T-cell (primary cell): ENCODE measurements at regions not wholly inside any gene's neighbourhood (a gene's known extent, or its start where the extent isn't known, plus 50 kb on each side); places are given as distances from the start of the nearest gene placed in this dataset.
"Not testable (repeated sequence)": the region's sequence is repeated elsewhere in the genome, so short reads cannot be mapped to it uniquely, and the experiment has no call there.

ENCODE experiments used
- ATAC-seq, 4 experiments: fragments of 200-7000 bp in 3 of 4; fragments of 150-1000 bp in 1 of 4; cut with Tn5 transposase; replicated peaks in 1 of 4; 1 replicate in 3 of 4; 2 replicates in 1 of 4; pipeline ENCODE4 v1.10.0; 2021; ENCODE audit warnings: moderate library complexity in 3 of 4, mild to moderate bottlenecking in 2 of 4, moderate number of reproducible peaks in 1 of 4
- CTCF ChIA-PET, 2 donors: fragments of 300-600 bp; sonication (Branson Sonifier 250); formaldehyde crosslinking; loops; one replicate each; lab custom pipeline; 2022; ENCODE audit warnings: antibody characterized with exemption in 2 of 2; lab: Charles Lee
- POLR2A ChIA-PET, 2 donors: fragments of 300-600 bp; sonication (Branson Sonifier 250); formaldehyde crosslinking; loops; one replicate each; lab custom pipeline; 2022; ENCODE audit warnings: antibody characterized with exemption in 2 of 2; lab: Charles Lee
- DNase-seq, 35 experiments: peaks; one replicate each; pipeline versions ENCODE4 v3.0.0 to v3.0.0-alpha.2; 2013 to 2023
- H3K27ac ChIP-seq: one replicate; pipeline ENCODE4 v1.5.1; 2013; ENCODE audit warnings: low read length
- H3K27me3 ChIP-seq, 2 experiments: replicated peaks in 1 of 2; 1 replicate in 1 of 2; 2 replicates in 1 of 2; pipeline versions ENCODE4 v1.6.1 to v1.7.0; 2013; ENCODE audit warnings: low read length in 1 of 2, mixed read lengths in 1 of 2; ENCODE audit not compliant: control insufficient read depth in 2 of 2, insufficient read depth in 2 of 2; ENCODE audit errors: extremely low read depth in 1 of 2
- H3K36me3 ChIP-seq, 2 donors: 1 replicate in 1 of 2; 2 replicates in 1 of 2; pipeline versions ENCODE4 v1.6.1 to v1.7.0; 2013; ENCODE audit warnings: low read length in 1 of 2; ENCODE audit not compliant: control insufficient read depth in 2 of 2, insufficient read depth in 1 of 2; ENCODE audit errors: extremely low read depth in 1 of 2
- H3K4me1 ChIP-seq, 2 experiments: 1 replicate in 1 of 2; 2 replicates in 1 of 2; pipeline versions ENCODE4 v1.6.1 to v1.7.0; 2013; ENCODE audit warnings: low read length in 2 of 2, mixed read lengths in 1 of 2; ENCODE audit not compliant: insufficient read depth in 2 of 2, control insufficient read depth in 1 of 2; ENCODE audit errors: extremely low read depth in 1 of 2
- H3K4me3 ChIP-seq, 2 donors: 1 replicate in 1 of 2; 2 replicates in 1 of 2; pipeline versions ENCODE4 v1.5.1 to v1.7.0; 2013; ENCODE audit warnings: mild to moderate bottlenecking in 2 of 2, low read length in 1 of 2, moderate library complexity in 1 of 2; ENCODE audit not compliant: control insufficient read depth in 1 of 2; ENCODE audit errors: extremely low read depth in 1 of 2
- H3K9me3 ChIP-seq: 2 replicates; pipeline ENCODE4 v1.7.0; 2013
- H3K27ac Mint-ChIP-seq, 2 donors: one replicate each; pipeline ENCODE4 v1.8.0; 2020 to 2021; ENCODE audit warnings: mild to moderate bottlenecking in 2 of 2, mixed read lengths in 2 of 2
- H3K27me3 Mint-ChIP-seq, 2 donors: one replicate each; pipeline ENCODE4 v1.8.0; 2021 to 2022; ENCODE audit warnings: mixed read lengths in 2 of 2
- H3K36me3 Mint-ChIP-seq: one replicate; pipeline ENCODE4 v1.8.0; 2021; ENCODE audit warnings: mixed read lengths
- H3K4me1 Mint-ChIP-seq, 3 donors: one replicate each; pipeline ENCODE4 v1.8.0; 2020 to 2022; ENCODE audit warnings: mixed read lengths in 3 of 3, mild to moderate bottlenecking in 1 of 3
- H3K4me3 Mint-ChIP-seq, 3 donors: one replicate each; pipeline ENCODE4 v1.8.0; 2020 to 2022; ENCODE audit warnings: mild to moderate bottlenecking in 3 of 3, mixed read lengths in 3 of 3, moderate library complexity in 3 of 3
- H3K9me3 Mint-ChIP-seq, 3 donors: one replicate each; pipeline ENCODE4 v1.8.0; 2020 to 2022; ENCODE audit warnings: mixed read lengths in 3 of 3
- WGBS: methylation state at CpG from one replicate; pipeline ENCODE4 v1.1.5; 2013; ENCODE audit warnings: missing lambda C conversion rate; ENCODE audit not compliant: insufficient coverage; 5-methylcytosine and 5-hydroxymethylcytosine counted together

- ATAC-seq (no peak), DNase-seq (no peak)
- Mint-ChIP-seq H3K36me3 (no peaks in the 10 kb centered on the region), H3K9me3 (no peaks in the 10 kb centered on the region), H3K27ac (no peak overlapping the region), H3K27me3 (peaks cover 13 to 18% of the 10 kb centered on the region in 2 donors), H3K4me1 (no peaks in the 10 kb centered on the region), H3K4me3 (no peak overlapping the region)
- no peaks in the 10 kb centered on the region for H3K4me1 ChIP-seq
- CTCF ChIA-PET = no interaction called here
- no peaks in the 10 kb centered on the region for H3K9me3 ChIP-seq
- no peak overlapping the region for H3K4me3 ChIP-seq
- no peaks in the 10 kb centered on the region for H3K27me3 ChIP-seq
- no CpG with 5 or more reads among the region's 1 CpG for WGBS
- H3K27ac ChIP-seq = no peak overlapping the region
- no peaks in the 10 kb centered on the region for H3K36me3 ChIP-seq
- POLR2A ChIA-PET = no interaction called here
These were observed 116.3 kb downstream of the APIP start for GRCh38 chr11:34799848-34800247.

- H3K9me3 ChIP-seq = no peaks in the 10 kb centered on the region
- ATAC-seq (no peak), DNase-seq (no peak)
- Mint-ChIP-seq H3K4me3 (no peak overlapping the region), H3K27ac (no peak overlapping the region), H3K4me1 (no peaks in the 10 kb centered on the region), H3K36me3 (no peaks in the 10 kb centered on the region), H3K27me3 (peaks cover 13 to 18% of the 10 kb centered on the region in 2 donors), H3K9me3 (no peaks in the 10 kb centered on the region)
- no peak overlapping the region for H3K4me3 ChIP-seq
- H3K27ac ChIP-seq = no peak overlapping the region
- H3K4me1 ChIP-seq = no peaks in the 10 kb centered on the region
- POLR2A ChIA-PET = no interaction called here
- CTCF ChIA-PET = no interaction called here
- no peaks in the 10 kb centered on the region for H3K27me3 ChIP-seq
- H3K36me3 ChIP-seq = no peaks in the 10 kb centered on the region
These were observed 117.2 kb downstream of the APIP start for GRCh38 chr11:34798985-34799384.

DNA sequence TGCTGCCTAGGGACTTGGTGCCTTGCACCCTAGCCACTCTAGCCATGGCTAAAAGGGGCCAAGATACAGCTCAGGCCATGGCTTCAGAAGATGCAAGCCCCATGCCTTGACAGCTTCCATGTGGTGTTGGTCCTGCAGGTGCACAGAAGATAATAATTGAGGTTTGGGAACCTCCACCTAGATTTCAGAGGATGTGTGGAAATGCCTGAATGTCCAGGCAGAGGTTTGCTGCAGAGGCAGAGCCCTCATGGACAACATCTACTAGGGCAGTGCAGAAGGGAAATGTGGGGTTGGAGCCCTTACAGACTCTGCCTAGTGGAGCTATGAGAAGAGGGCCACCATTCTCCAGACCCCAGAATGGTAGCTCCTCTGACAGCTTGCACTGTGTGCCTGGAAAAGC, 118.7 kb downstream of the APIP start:
- POLR2A ChIA-PET = not testable (repeated sequence)

DNA sequence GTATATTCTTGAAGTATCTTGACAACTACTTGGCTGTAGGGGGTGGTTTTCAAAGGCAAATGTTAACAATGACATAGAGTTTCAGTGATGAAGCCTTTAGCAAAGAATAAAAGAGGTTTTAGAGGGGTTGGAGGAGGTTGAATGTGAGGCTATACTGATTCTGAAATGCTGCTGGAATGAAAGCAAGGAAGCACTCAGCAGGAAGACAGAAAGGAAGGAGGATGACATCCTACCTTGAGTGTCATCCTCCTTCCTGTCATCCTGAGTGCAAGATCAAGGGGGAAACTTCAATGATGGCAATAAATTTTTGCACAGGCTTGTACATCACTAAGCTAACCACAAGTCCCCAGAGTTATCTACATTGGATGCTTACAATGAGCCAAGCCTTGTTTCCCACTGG, 120.5 kb downstream of the APIP start:
- DNase-seq (no peak), ATAC-seq (no peak)
- H3K4me3 Mint-ChIP-seq = no peak overlapping the region
- POLR2A ChIA-PET = no interaction called here
- peaks cover 1 to 13% (median 3%) of the 10 kb centered on the region in 3 donors for H3K4me1 Mint-ChIP-seq
- Histone ChIP-seq H3K27ac (no peak overlapping the region), H3K36me3 (no peaks in the 10 kb centered on the region), H3K27me3 (peaks cover 0 to 3% of the 10 kb centered on the region in 2 experiments), H3K4me1 (no peaks in the 10 kb centered on the region), H3K4me3 (no peak overlapping the region), H3K9me3 (no peaks in the 10 kb centered on the region)
- CTCF ChIA-PET = no interaction called here
- H3K9me3 Mint-ChIP-seq = no peaks in the 10 kb centered on the region
- no peaks in the 10 kb centered on the region for H3K36me3 Mint-ChIP-seq
- H3K27me3 Mint-ChIP-seq = peaks cover 10 to 13% of the 10 kb centered on the region in 2 donors
- no peak overlapping the region for H3K27ac Mint-ChIP-seq

More for the DNA sequence above, 118.7 kb downstream of the APIP start:
- H3K9me3 Mint-ChIP-seq, ATAC-seq, H3K4me1 ChIP-seq, H3K36me3 ChIP-seq, H3K27ac ChIP-seq, H3K4me3 ChIP-seq, CTCF ChIA-PET, H3K36me3 Mint-ChIP-seq, H3K27me3 ChIP-seq, DNase-seq, H3K4me1 Mint-ChIP-seq, H3K27ac Mint-ChIP-seq, H3K9me3 ChIP-seq, H3K4me3 Mint-ChIP-seq: not testable (repeated sequence)
- peaks cover 13 to 14% of the 10 kb centered on the region in 2 donors for H3K27me3 Mint-ChIP-seq

- H3K4me3 ChIP-seq = no peak overlapping the region
- Mint-ChIP-seq H3K4me3 (no peak overlapping the region), H3K4me1 (peaks cover 1 to 17% (median 3%) of the 10 kb centered on the region in 3 donors), H3K9me3 (peaks cover 3 to 4% (median 3%) of the 10 kb centered on the region in 3 donors), H3K36me3 (peaks cover 3% of the 10 kb centered on the region), H3K27ac (no peak overlapping the region), H3K27me3 (peaks cover 10 to 13% of the 10 kb centered on the region in 2 donors)
- H3K27me3 ChIP-seq = peaks cover 0 to 3% of the 10 kb centered on the region in 2 experiments
- no peak overlapping the region for H3K27ac ChIP-seq
- POLR2A ChIA-PET = no interaction called here
- H3K9me3 ChIP-seq = no peaks in the 10 kb centered on the region
- H3K36me3 ChIP-seq = no peaks in the 10 kb centered on the region
- 87% methylated on average over 2 of the region's 3 CpGs for WGBS
- ATAC-seq = no peak
- DNase-seq = no peak
- H3K4me1 ChIP-seq = no peaks in the 10 kb centered on the region
- CTCF ChIA-PET = no interaction called here
These were observed 121.5 kb downstream of the APIP start for GRCh38 chr11:34794696-34795095.

GRCh38 chr11:34793666-34794065, 122.5 kb downstream of the APIP start:
- CTCF ChIA-PET = no interaction called here
- DNase-seq (no peak), ATAC-seq (no peak)
- Histone ChIP-seq H3K27me3 (peaks cover 0 to 3% of the 10 kb centered on the region in 2 experiments), H3K36me3 (no peaks in the 10 kb centered on the region), H3K27ac (no peak overlapping the region), H3K4me1 (no peaks in the 10 kb centered on the region), H3K9me3 (no peaks in the 10 kb centered on the region), H3K4me3 (no peak overlapping the region)
- H3K36me3 Mint-ChIP-seq = peaks cover 5% of the 10 kb centered on the region
- POLR2A ChIA-PET = no interaction called here
- no peak overlapping the region for H3K27ac Mint-ChIP-seq
- peaks cover 10 to 13% of the 10 kb centered on the region in 2 donors for H3K27me3 Mint-ChIP-seq
- H3K9me3 Mint-ChIP-seq = peaks cover 4 to 6% (median 4%) of the 10 kb centered on the region in 3 donors
- peaks cover 1 to 17% (median 3%) of the 10 kb centered on the region in 3 donors for H3K4me1 Mint-ChIP-seq
- no peak overlapping the region for H3K4me3 Mint-ChIP-seq

DNA sequence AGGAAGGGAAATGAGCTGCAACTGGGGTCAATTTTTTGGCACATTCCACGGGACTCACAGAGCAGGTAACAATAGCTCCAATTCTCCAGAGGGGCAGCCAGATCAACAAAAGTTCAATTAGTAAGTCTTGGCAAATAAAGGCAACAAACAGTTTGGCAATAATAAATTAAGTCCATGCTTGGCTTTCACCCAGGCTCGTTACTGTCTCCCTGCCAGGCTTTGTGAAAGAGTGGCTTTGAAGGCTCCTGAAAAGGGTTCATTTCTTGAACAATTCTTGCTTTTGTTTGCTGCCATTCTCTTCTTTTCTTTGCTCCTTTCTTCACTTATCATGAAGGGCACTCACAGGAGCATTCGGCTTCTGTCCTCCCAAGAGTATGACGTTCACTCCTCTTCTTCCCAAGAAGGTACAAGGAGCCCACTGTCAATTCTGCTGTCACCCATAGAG, 123.3 kb downstream of the APIP start:
- H3K36me3 Mint-ChIP-seq = peaks cover 5% of the 10 kb centered on the region

More for the DNA sequence above, 123.3 kb downstream of the APIP start:
- H3K4me3 ChIP-seq = no peak overlapping the region
- H3K9me3 ChIP-seq = no peaks in the 10 kb centered on the region
- no peak overlapping the region for H3K27ac ChIP-seq
- peaks cover 1 to 17% (median 3%) of the 10 kb centered on the region in 3 donors for H3K4me1 Mint-ChIP-seq
- 88% methylated on average over 2 of the region's 4 CpGs for WGBS
- H3K27me3 Mint-ChIP-seq = peaks cover 10 to 13% of the 10 kb centered on the region in 2 donors
- DNase-seq = no peak
- H3K9me3 Mint-ChIP-seq = peaks cover 4 to 6% (median 4%) of the 10 kb centered on the region in 3 donors
- H3K4me3 Mint-ChIP-seq = no peak overlapping the region
- peaks cover 0 to 3% of the 10 kb centered on the region in 2 experiments for H3K27me3 ChIP-seq
- H3K4me1 ChIP-seq = no peaks in the 10 kb centered on the region
- H3K27ac Mint-ChIP-seq = no peak overlapping the region
- H3K36me3 ChIP-seq = no peaks in the 10 kb centered on the region
- ChIA-PET POLR2A (no interaction called here), CTCF (no interaction called here)
- no peak for ATAC-seq
